ENCODE measurements at regions not wholly inside any gene's neighbourhood (a gene's known extent, or its start where the extent isn't known, plus 50 kb on each side); places are given as distances from the start of the nearest gene placed in this dataset.

DNA sequence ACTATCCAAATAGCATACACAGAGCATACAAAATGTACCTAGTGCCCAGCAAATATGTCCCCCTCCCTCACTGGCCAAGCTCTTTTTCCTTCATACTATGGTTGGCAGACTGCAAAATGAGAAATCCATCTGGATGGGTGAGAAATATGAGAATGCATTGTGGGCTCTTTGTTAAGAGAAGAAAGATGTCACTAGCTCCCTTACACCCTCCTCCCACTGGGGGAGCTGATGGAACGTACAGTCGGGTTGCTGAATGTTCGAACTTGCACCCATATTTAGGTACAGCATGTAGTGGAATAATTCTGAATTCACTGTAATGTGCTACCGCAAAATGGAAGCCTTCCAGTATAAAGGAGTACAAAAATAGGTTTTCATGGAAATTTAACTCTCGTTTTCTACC, 377.4 kb downstream of the GRIN2B start:
- Histone ChIP-seq H3K9ac (ENCODE audit: low read length) (no peak overlapping the region), H4K20me1 (ENCODE audit: low read length) (no peaks in the 10 kb centered on the region), H3K27me3 (ENCODE audit: low read length) (no peaks in the 10 kb centered on the region; the same call in 1 of the 2 replicates), H3K9me2 (replicated peaks; ENCODE audit: low read length) (no peaks in the 10 kb centered on the region), H3K27ac (ENCODE audit: low read length) (no peak overlapping the region), H3K4me2 (ENCODE audit: low read length) (no peak overlapping the region), H3F3A (ENCODE audit: low read length, unreplicated experiment) (no peaks in the 10 kb centered on the region), H3K79me2 (ENCODE audit: low read length) (no peaks in the 10 kb centered on the region), H3K36me3 (ENCODE audit: low read depth, low read length) (no peaks in the 10 kb centered on the region), H3K4me3 (ENCODE audit: low read length) (no peak overlapping the region), H2AFZ (ENCODE audit: low read length) (no peak overlapping the region), H3K4me1 (ENCODE audit: insufficient read depth, low read length) (no peaks in the 10 kb centered on the region), H3K9me3 (ENCODE audit: low read length) (no peaks in the 10 kb centered on the region)
- TF ChIP-seq EZH2phosphoT487 (IDR thresholded peaks at IDR 0.05; ENCODE audit: borderline replicate concordance, low read length) (no peak), EZH2 (IDR thresholded peaks at IDR 0.05; ENCODE audit: low read length, unreplicated experiment) (no peak)
- TF ChIP-seq, protein P1, sequence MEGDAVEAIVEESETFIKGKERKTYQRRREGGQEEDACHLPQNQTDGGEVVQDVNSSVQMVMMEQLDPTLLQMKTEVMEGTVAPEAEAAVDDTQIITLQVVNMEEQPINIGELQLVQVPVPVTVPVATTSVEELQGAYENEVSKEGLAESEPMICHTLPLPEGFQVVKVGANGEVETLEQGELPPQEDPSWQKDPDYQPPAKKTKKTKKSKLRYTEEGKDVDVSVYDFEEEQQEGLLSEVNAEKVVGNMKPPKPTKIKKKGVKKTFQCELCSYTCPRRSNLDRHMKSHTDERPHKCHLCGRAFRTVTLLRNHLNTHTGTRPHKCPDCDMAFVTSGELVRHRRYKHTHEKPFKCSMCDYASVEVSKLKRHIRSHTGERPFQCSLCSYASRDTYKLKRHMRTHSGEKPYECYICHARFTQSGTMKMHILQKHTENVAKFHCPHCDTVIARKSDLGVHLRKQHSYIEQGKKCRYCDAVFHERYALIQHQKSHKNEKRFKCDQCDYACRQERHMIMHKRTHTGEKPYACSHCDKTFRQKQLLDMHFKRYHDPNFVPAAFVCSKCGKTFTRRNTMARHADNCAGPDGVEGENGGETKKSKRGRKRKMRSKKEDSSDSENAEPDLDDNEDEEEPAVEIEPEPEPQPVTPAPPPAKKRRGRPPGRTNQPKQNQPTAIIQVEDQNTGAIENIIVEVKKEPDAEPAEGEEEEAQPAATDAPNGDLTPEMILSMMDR (conservative IDR thresholded peaks at IDR 0.05; ENCODE audit: low read depth, low read length), result no peak
- DNase-seq, result no peak
- intact Hi-C loops (cut with micrococcal nuclease), result no loop called here
- POLR2A ChIA-PET (ENCODE audit: unreplicated experiment), result no interaction called here
- CTCF ChIA-PET, result interaction anchor here (0.5 kb wide), 1 partner anchor 635 kb away, joined by 12 read pairs; no protein-coding TSS in a partner anchor
- BruUV-seq (replicated peaks), result no TSS peak
- no peak for ATAC-seq

DNA sequence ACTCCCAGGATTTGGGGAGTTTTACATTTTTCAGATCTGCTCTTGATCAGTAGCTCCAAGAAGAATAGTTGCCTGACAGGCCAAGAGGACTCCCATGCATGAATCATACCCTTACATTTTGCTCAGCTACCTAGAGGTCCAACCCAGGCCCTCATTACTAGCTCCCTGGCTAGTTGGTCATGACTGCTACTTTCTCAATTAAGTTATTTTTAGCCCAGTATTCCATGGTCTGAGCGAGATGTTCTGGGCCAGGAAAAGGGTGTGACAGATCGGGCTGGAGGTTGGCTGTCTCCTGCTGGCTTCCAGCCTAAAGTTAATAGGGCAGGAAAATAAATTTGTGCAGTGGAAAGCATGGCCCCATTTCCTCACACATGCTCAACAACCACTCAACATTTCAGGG, 379.2 kb downstream of the GRIN2B start:
- Histone ChIP-seq H3K27ac (ENCODE audit: low read length) (no peak overlapping the region), H4K20me1 (ENCODE audit: low read length) (no peaks in the 10 kb centered on the region), H3K9me2 (replicated peaks; ENCODE audit: low read length) (no peaks in the 10 kb centered on the region), H3K4me3 (ENCODE audit: low read length) (no peak overlapping the region), H3F3A (ENCODE audit: low read length, unreplicated experiment) (no peaks in the 10 kb centered on the region), H3K9me3 (ENCODE audit: low read length) (no peaks in the 10 kb centered on the region), H3K9ac (ENCODE audit: low read length) (no peak overlapping the region), H3K79me2 (ENCODE audit: low read length) (no peaks in the 10 kb centered on the region), H3K4me2 (ENCODE audit: low read length) (no peak overlapping the region), H3K27me3 (ENCODE audit: low read length) (no peaks in the 10 kb centered on the region; the same call in 1 of the 2 replicates), H3K36me3 (ENCODE audit: low read depth, low read length) (no peaks in the 10 kb centered on the region), H3K4me1 (ENCODE audit: insufficient read depth, low read length) (no peaks in the 10 kb centered on the region), H2AFZ (ENCODE audit: low read length) (no peak overlapping the region)
- ChIA-PET POLR2A (ENCODE audit: unreplicated experiment) (no interaction called here), CTCF (no interaction called here)
- TF ChIP-seq, protein P1 (conservative IDR thresholded peaks at IDR 0.05; ENCODE audit: low read depth, low read length), result no peak
- TF ChIP-seq EZH2phosphoT487 (IDR thresholded peaks at IDR 0.05; ENCODE audit: borderline replicate concordance, low read length), result no peak
- no peak for TF ChIP-seq EZH2 (IDR thresholded peaks at IDR 0.05; ENCODE audit: low read length, unreplicated experiment)
- BruUV-seq (replicated peaks), result no TSS peak
- intact Hi-C loops (cut with micrococcal nuclease), result no loop called here
- ATAC-seq (no peak), DNase-seq (no peak)

DNA sequence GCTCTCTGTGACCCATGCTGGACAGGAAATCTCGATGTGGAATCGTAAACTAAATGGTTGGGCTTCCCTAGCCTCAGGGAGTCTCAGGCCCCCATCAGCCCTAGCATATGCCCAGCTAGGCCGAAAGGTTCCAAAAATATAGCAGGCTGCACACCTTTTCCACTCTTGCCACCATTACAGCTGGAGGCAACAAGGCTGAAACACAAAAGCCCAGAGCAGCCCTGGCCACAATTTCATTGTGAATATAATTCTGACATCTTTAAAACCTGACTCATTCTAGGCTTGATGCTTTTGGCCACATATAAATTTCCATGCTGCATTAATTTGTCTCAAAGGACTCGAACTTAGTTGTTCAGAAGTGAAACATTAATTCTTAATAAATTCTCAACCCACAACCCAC, 382.2 kb downstream of the GRIN2B start:
- Histone ChIP-seq H3K4me2 (ENCODE audit: low read length) (no peak overlapping the region), H3F3A (ENCODE audit: low read length, unreplicated experiment) (no peaks in the 10 kb centered on the region), H3K36me3 (ENCODE audit: low read depth, low read length) (no peaks in the 10 kb centered on the region), H3K4me1 (ENCODE audit: insufficient read depth, low read length) (no peaks in the 10 kb centered on the region), H3K9ac (ENCODE audit: low read length) (no peak overlapping the region), H3K9me2 (replicated peaks; ENCODE audit: low read length) (no peaks in the 10 kb centered on the region), H3K9me3 (ENCODE audit: low read length) (no peaks in the 10 kb centered on the region), H3K4me3 (ENCODE audit: low read length) (no peak overlapping the region), H3K27ac (ENCODE audit: low read length) (no peak overlapping the region), H2AFZ (ENCODE audit: low read length) (no peak overlapping the region), H3K79me2 (ENCODE audit: low read length) (no peaks in the 10 kb centered on the region), H3K27me3 (ENCODE audit: low read length) (no peaks in the 10 kb centered on the region; the same call in 1 of the 2 replicates), H4K20me1 (ENCODE audit: low read length) (no peaks in the 10 kb centered on the region)
- CTCF ChIA-PET, result no interaction called here
- ATAC-seq (no peak), DNase-seq (no peak)
- no TSS peak for BruUV-seq (replicated peaks)
- intact Hi-C loops (cut with micrococcal nuclease), result no loop called here
- POLR2A ChIA-PET (ENCODE audit: unreplicated experiment), result no interaction called here
- TF ChIP-seq EZH2 (IDR thresholded peaks at IDR 0.05; ENCODE audit: low read length, unreplicated experiment), result no peak
- no peak for TF ChIP-seq EZH2phosphoT487 (IDR thresholded peaks at IDR 0.05; ENCODE audit: borderline replicate concordance, low read length)
- TF ChIP-seq, protein P1 (conservative IDR thresholded peaks at IDR 0.05; ENCODE audit: low read depth, low read length), result no peak
